ENCODE measurements at regions not wholly inside any gene's neighbourhood (a gene's known extent, or its start where the extent isn't known, plus 50 kb on each side); places are given as distances from the start of the nearest gene placed in this dataset.

GRCh38 chr2:240256704-240257637 is 116.5 kb upstream of the OTOS start:
- TF ChIP-seq CTCF (IDR thresholded peaks at IDR 0.05), result no peak
- TF ChIP-seq POLR2A (IDR thresholded peaks at IDR 0.05), result no peak
- TF ChIP-seq POLR2AphosphoS5 (IDR thresholded peaks at IDR 0.05), result no peak
- peak overlapping the region in 1 of 2 donors; percentile 27 for H3K27ac ChIP-seq
- intact Hi-C loops (cut with DNase I), result no loop called here

GRCh38 chr2:240257940-240258580 is 117.6 kb upstream of the OTOS start:
- Histone ChIP-seq H3K4me1 (replicated peaks) (no peaks in the 10 kb centered on the region), H3K27ac (no peak overlapping the region), H3K4me3 (no peak overlapping the region), H3K36me3 (no peaks in the 10 kb centered on the region), H3K9me3 (no peaks in the 10 kb centered on the region), H3K27me3 (replicated peaks; ENCODE audit: insufficient read depth) (no peaks in the 10 kb centered on the region)
- no peak for TF ChIP-seq CTCF (IDR thresholded peaks at IDR 0.05)
- TF ChIP-seq POLR2AphosphoS5 (IDR thresholded peaks at IDR 0.05), result no peak
- no peak for TF ChIP-seq POLR2A (IDR thresholded peaks at IDR 0.05)
- no peak for DNase-seq (ENCODE audit: low spot score)
- intact Hi-C loops (cut with DNase I), result no loop called here
- WGBS, result 97% methylated on average over 23 of the region's 23 CpGs

More at GRCh38 chr2:240256704-240257637, 116.5 kb upstream of the OTOS start:
- Histone ChIP-seq H3K27me3 (replicated peaks; ENCODE audit: insufficient read depth) (no peaks in the 10 kb centered on the region), H3K9me3 (no peaks in the 10 kb centered on the region), H3K4me1 (replicated peaks) (no peaks in the 10 kb centered on the region), H3K36me3 (no peaks in the 10 kb centered on the region), H3K4me3 (no peak overlapping the region)
- DNase-seq (ENCODE audit: low spot score), result no peak
- 92% methylated on average over 26 of the region's 26 CpGs for WGBS

GRCh38 chr2:240258685-240259084 is 118.2 kb upstream of the OTOS start:
- Histone ChIP-seq H3K4me1 (replicated peaks) (no peaks in the 10 kb centered on the region), H3K27me3 (replicated peaks; ENCODE audit: insufficient read depth) (no peaks in the 10 kb centered on the region), H3K9me3 (no peaks in the 10 kb centered on the region), H3K27ac (no peak overlapping the region), H3K36me3 (no peaks in the 10 kb centered on the region), H3K4me3 (no peak overlapping the region)
- TF ChIP-seq CTCF (IDR thresholded peaks at IDR 0.05) (no peak), POLR2A (IDR thresholded peaks at IDR 0.05) (no peak), POLR2AphosphoS5 (IDR thresholded peaks at IDR 0.05) (no peak)
- 89% methylated on average over 10 of the region's 10 CpGs for WGBS
- intact Hi-C loops (cut with DNase I), result no loop called here
- no peak for DNase-seq (ENCODE audit: low spot score)

DNA sequence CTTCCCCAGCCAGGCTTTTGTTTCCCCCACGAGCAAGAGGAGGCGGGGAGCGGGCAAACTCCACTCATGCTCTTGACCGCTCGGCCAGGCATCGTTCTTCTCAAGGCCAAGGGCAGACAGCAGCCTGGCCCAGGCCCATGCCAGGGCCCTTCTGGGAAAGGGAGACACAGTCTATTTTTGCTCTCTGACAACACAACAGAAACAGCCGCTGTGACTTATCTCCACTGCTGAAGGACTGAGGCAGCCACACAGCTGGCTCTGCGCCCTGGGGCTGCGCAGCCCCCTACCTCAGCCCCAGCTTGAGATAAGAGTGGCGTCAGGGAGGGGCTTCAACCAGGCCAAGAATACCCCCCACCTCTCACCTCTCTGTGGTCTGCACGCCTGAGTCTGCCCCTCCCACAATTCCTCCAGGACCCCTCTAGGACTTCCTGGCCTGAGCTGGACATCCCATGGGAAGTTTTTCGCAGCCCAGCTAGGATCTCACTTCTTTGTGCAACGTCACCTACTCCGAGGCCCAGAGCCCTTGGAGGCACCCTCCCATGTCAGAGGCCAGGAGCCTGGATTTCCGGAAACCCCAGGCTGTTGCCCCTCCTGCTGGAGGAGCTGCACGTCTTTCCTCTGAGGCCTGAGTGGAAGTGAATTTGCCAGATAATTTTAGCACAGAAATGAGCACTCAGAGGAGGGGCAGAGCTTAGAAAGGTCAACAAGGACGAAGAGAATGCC is 118.9 kb upstream of the OTOS start:
- no peaks in the 10 kb centered on the region for H3K36me3 ChIP-seq
- no peaks in the 10 kb centered on the region for H3K4me1 ChIP-seq (replicated peaks)
- TF ChIP-seq POLR2A (IDR thresholded peaks at IDR 0.05) (no peak), CTCF (IDR thresholded peaks at IDR 0.05) (no peak), POLR2AphosphoS5 (IDR thresholded peaks at IDR 0.05) (no peak)
- no peak overlapping the region for H3K4me3 ChIP-seq
- WGBS, result 74% methylated on average over 17 of the region's 17 CpGs
- intact Hi-C loops (cut with DNase I), result no loop called here
- no peak overlapping the region for H3K27ac ChIP-seq
- DNase-seq (ENCODE audit: low spot score), result no peak
- no peaks in the 10 kb centered on the region for H3K27me3 ChIP-seq (replicated peaks; ENCODE audit: insufficient read depth)
- H3K9me3 ChIP-seq, result no peaks in the 10 kb centered on the region
